Smooth muscle cell (in vitro differentiated cells): ENCODE measurements at regions not wholly inside any gene's neighbourhood (a gene's known extent, or its start where the extent isn't known, plus 50 kb on each side); places are given as distances from the start of the nearest gene placed in this dataset.

Source experiments
- DNase-seq: peaks from one replicate; lab custom pipeline; 2025; ENCODE audit not compliant: unreplicated experiment; lab: John Stamatoyannopoulos, UW
- H2AFZ ChIP-seq: fragments of 200-600 bp; sonication (generic); 2 replicates; pipeline ENCODE4 v1.6.0; 2016; ENCODE audit warnings: antibody characterized with exemption, low read depth, mild to moderate bottlenecking
- H3F3A ChIP-seq: fragments of 200-600 bp; sonication (generic); 2 replicates; pipeline ENCODE4 v1.6.0; 2017; ENCODE audit warnings: antibody characterized with exemption, low read depth
- H3K27ac ChIP-seq: fragments of 200-600 bp; sonication (generic); 2 replicates; pipeline ENCODE4 v1.5.1; 2016; ENCODE audit warnings: low read depth, mild to moderate bottlenecking
- H3K27me3 ChIP-seq: fragments of 200-600 bp; sonication (generic); 2 replicates; pipeline ENCODE4 v1.6.1; 2016; ENCODE audit warnings: low read depth, mild to moderate bottlenecking
- H3K36me3 ChIP-seq: fragments of 200-600 bp; sonication (generic); 2 replicates; pipeline ENCODE4 v1.5.1; 2016; ENCODE audit warnings: low read depth
- H3K4me1 ChIP-seq: fragments of 200-600 bp; sonication (generic); 2 replicates; pipeline ENCODE4 v1.5.1; 2016; ENCODE audit warnings: low read depth
- H3K4me2 ChIP-seq: fragments of 200-600 bp; sonication (generic); 2 replicates; pipeline ENCODE4 v1.6.0; 2016; ENCODE audit warnings: mild to moderate bottlenecking
- H3K4me3 ChIP-seq: fragments of 200-600 bp; sonication (generic); 2 replicates; pipeline ENCODE4 v1.5.1; 2016; ENCODE audit warnings: mild to moderate bottlenecking
- H3K79me2 ChIP-seq: fragments of 200-600 bp; sonication (generic); 2 replicates; pipeline ENCODE4 v1.6.0; 2016; ENCODE audit warnings: low read depth, mild to moderate bottlenecking
- H3K9ac ChIP-seq: fragments of 200-600 bp; sonication (generic); 2 replicates; pipeline ENCODE4 v1.6.0; 2016; ENCODE audit warnings: low read depth
- H3K9me3 ChIP-seq: fragments of 200-600 bp; sonication (generic); replicated peaks from 2 replicates; pipeline ENCODE4 v1.5.1; 2016; ENCODE audit warnings: low read depth
- H4K20me1 ChIP-seq: fragments of 200-600 bp; sonication (generic); 2 replicates; pipeline ENCODE4 v1.6.0; 2016; ENCODE audit warnings: low read depth
- WGBS: methylation state at CpG from one replicate; pipeline ENCODE4 v1.1.7; 2016; ENCODE audit warnings: low lambda C conversion rate; 5-methylcytosine and 5-hydroxymethylcytosine counted together
- TF ChIP-seq, protein P1 (sequence below): fragments of 200-600 bp; sonication (generic); IDR thresholded peaks from 2 replicates; pipeline ENCODE4 v1.5.1; 2017; ENCODE audit warnings: borderline replicate concordance, mild to moderate bottlenecking, antibody characterized with exemption; ENCODE audit not compliant: insufficient read depth, poor library complexity, severe bottlenecking

GRCh38 chr20:60467078-60467477 lies 508.9 kb downstream of the CDH26 start:
- peaks cover 3% of the 10 kb centered on the region for H3K27me3 ChIP-seq
- H3K79me2 ChIP-seq: no peaks in the 10 kb centered on the region
- no peaks in the 10 kb centered on the region for H3K9me3 ChIP-seq
- no peaks in the 10 kb centered on the region for H4K20me1 ChIP-seq
- no peaks in the 10 kb centered on the region for H3K4me1 ChIP-seq
- TF ChIP-seq, protein P1, sequence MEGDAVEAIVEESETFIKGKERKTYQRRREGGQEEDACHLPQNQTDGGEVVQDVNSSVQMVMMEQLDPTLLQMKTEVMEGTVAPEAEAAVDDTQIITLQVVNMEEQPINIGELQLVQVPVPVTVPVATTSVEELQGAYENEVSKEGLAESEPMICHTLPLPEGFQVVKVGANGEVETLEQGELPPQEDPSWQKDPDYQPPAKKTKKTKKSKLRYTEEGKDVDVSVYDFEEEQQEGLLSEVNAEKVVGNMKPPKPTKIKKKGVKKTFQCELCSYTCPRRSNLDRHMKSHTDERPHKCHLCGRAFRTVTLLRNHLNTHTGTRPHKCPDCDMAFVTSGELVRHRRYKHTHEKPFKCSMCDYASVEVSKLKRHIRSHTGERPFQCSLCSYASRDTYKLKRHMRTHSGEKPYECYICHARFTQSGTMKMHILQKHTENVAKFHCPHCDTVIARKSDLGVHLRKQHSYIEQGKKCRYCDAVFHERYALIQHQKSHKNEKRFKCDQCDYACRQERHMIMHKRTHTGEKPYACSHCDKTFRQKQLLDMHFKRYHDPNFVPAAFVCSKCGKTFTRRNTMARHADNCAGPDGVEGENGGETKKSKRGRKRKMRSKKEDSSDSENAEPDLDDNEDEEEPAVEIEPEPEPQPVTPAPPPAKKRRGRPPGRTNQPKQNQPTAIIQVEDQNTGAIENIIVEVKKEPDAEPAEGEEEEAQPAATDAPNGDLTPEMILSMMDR: no peak
- H3F3A ChIP-seq: no peaks in the 10 kb centered on the region
- WGBS: 87% methylated on average over 2 of the region's 2 CpGs
- no peak overlapping the region for H2AFZ ChIP-seq
- no peak overlapping the region for H3K4me2 ChIP-seq
- no peak overlapping the region for H3K4me3 ChIP-seq
- H3K36me3 ChIP-seq: no peaks in the 10 kb centered on the region
- H3K9ac ChIP-seq: no peak overlapping the region
- H3K27ac ChIP-seq: no peak overlapping the region
- no peak for DNase-seq

- Histone ChIP-seq H3F3A (no peaks in the 10 kb centered on the region), H3K27me3 (peaks cover 6% of the 10 kb centered on the region), H3K4me3 (no peak overlapping the region), H3K4me2 (no peak overlapping the region), H3K4me1 (no peaks in the 10 kb centered on the region), H4K20me1 (no peaks in the 10 kb centered on the region), H3K9ac (no peak overlapping the region), H3K36me3 (no peaks in the 10 kb centered on the region), H2AFZ (no peak overlapping the region), H3K79me2 (no peaks in the 10 kb centered on the region), H3K9me3 (no peaks in the 10 kb centered on the region), H3K27ac (no peak overlapping the region)
- WGBS: 94% methylated on average over 4 of the region's 4 CpGs
- TF ChIP-seq, protein P1: no peak
- DNase-seq: no peak
Observed at GRCh38 chr20:60467771-60468170, 509.5 kb downstream of the CDH26 start.

DNA sequence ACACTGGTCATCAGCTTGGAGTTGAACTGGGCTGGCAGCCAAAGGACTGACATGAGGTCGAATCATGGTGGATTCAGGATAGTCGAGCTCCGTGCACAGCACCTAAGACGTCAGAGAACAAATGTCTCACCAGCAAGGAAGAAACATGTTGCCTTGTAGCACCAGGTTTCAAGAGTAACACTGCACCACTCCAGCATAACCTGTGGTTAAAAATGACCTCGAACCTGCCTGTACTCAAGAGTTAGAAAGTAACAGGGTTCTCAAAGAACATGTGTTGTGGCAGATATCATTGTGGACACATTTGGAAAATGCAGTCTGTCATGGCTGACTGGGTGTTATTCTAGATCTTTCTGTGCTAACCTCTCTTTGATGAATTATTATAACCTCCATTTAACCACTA lies 511.6 kb downstream of the CDH26 start:
- Histone ChIP-seq H4K20me1 (no peaks in the 10 kb centered on the region), H3K27ac (no peak overlapping the region), H3K9me3 (no peaks in the 10 kb centered on the region), H3K4me2 (no peak overlapping the region), H3K4me3 (no peak overlapping the region), H3K9ac (no peak overlapping the region), H3K4me1 (no peaks in the 10 kb centered on the region), H2AFZ (no peak overlapping the region), H3K27me3 (peaks cover 6% of the 10 kb centered on the region), H3K79me2 (no peaks in the 10 kb centered on the region), H3F3A (no peaks in the 10 kb centered on the region), H3K36me3 (no peaks in the 10 kb centered on the region)
- WGBS: 88% methylated on average over 5 of the region's 5 CpGs
- TF ChIP-seq, protein P1: no peak
- DNase-seq: no peak

DNA sequence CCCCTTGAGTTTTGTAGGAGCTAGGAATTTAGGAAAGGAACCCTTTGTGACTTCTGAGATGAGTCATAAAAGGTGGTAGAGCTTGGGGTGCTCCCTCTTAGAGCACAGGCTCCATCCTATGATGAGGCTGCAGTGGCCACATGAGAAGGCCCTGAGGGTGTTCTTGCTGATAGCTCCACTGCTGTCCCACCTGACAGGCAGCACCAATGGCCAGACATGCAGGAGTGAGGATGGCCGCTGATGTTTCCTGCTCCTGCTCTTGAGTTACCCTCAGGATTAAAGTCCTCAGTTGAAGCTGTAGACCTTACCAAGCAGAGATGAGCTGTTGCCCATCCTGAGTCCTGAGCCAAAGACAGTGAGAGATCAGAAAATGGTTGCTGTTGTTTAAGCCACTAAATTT lies 512.1 kb downstream of the CDH26 start:
- Histone ChIP-seq H3K4me1 (no peaks in the 10 kb centered on the region), H3K79me2 (no peaks in the 10 kb centered on the region), H3K4me3 (no peak overlapping the region), H3K27me3 (peaks cover 6% of the 10 kb centered on the region), H4K20me1 (no peaks in the 10 kb centered on the region), H3F3A (no peaks in the 10 kb centered on the region), H3K27ac (no peak overlapping the region), H3K4me2 (no peak overlapping the region), H2AFZ (no peak overlapping the region), H3K9ac (no peak overlapping the region), H3K36me3 (no peaks in the 10 kb centered on the region), H3K9me3 (no peaks in the 10 kb centered on the region)
- 100% methylated on average over 1 of the region's 1 CpG for WGBS
- TF ChIP-seq, protein P1: no peak
- DNase-seq: no peak
